ENCODE measurements at regions not wholly inside any gene's neighbourhood (a gene's known extent, or its start where the extent isn't known, plus 50 kb on each side); places are given as distances from the start of the nearest gene placed in this dataset.

- no peak for TF ChIP-seq CTCF (conservative IDR thresholded peaks at IDR 0.05 in 1 of 2, IDR thresholded peaks at IDR 0.05 in 1 of 2; ENCODE audit: extremely low read depth in 1 of 2, insufficient read depth in 1 of 2, low read depth in 1 of 2, low read length in 2 of 2)
- no peak for TF ChIP-seq EZH2 (IDR thresholded peaks at IDR 0.05; ENCODE audit: borderline replicate concordance, low read length)
These were observed 467.9 kb upstream of the SYT4 start for GRCh38 chr18:43744960-43745745.

Data from mammary epithelial cell (primary cell).